HEK293 (cell line): ENCODE measurements at regions not wholly inside any gene's neighbourhood (a gene's known extent, or its start where the extent isn't known, plus 50 kb on each side); places are given as distances from the start of the nearest gene placed in this dataset.

Source experiments
- CTCF ChIA-PET: fragments of 350-600 bp; formaldehyde crosslinking; extraction: SDS; loops from one replicate; lab custom pipeline; 2021; ENCODE audit warnings: antibody characterized with exemption; lab: Yijun Ruan, JAX
- POLR2A ChIA-PET: fragments of 300-600 bp; formaldehyde crosslinking; extraction: SDS; loops from one replicate; lab custom pipeline; 2020; ENCODE audit warnings: antibody characterized with exemption, inconsistent platforms; lab: Yijun Ruan, JAX
- H3K27ac ChIP-seq: fragments of 200-500 bp; sonication (Bioruptor generic); 2 replicates; pipeline ENCODE4 v1.5.1; 2014; ENCODE audit warnings: low read depth, low read length, control low read depth, inconsistent platforms; ENCODE audit errors: extremely low read depth
- H3K36me3 ChIP-seq, 2 experiments: fragments of 200-500 bp in 1 of 2; sonication (Bioruptor generic) in 1 of 2; 1 replicate in 1 of 2; 2 replicates in 1 of 2; pipeline ENCODE4 v1.5.1; 2014 to 2017; ENCODE audit warnings: inconsistent platforms in 2 of 2, low read length in 2 of 2; ENCODE audit not compliant: control insufficient read depth in 2 of 2, insufficient read depth in 1 of 2
- H3K4me1 ChIP-seq: fragments of 200-500 bp; sonication (Bioruptor generic); 2 replicates; pipeline ENCODE4 v1.5.1; 2014; ENCODE audit warnings: mild to moderate bottlenecking, low read length, inconsistent platforms; ENCODE audit not compliant: control insufficient read depth, insufficient read depth
- H3K4me3 ChIP-seq: 2 replicates; pipeline ENCODE4 v1.5.1; 2011; ENCODE audit warnings: low read depth, mild to moderate bottlenecking, control low read depth, low read length, moderate library complexity
- H3K9me3 ChIP-seq: fragments of 200-500 bp; sonication (Bioruptor generic); 2 replicates; pipeline ENCODE4 v1.5.1; 2014; ENCODE audit warnings: low read depth, low read length, inconsistent platforms; ENCODE audit not compliant: control insufficient read depth, insufficient read depth
- AEBP2 ChIP-seq: fragments of 450-650 bp; formaldehyde crosslinking; IDR thresholded peaks from 2 replicates; pipeline ENCODE4 v1.5.1; 2016; ENCODE audit warnings: missing biosample characterization, missing genetic modification characterization, borderline replicate concordance
- ELK4 ChIP-seq: IDR thresholded peaks from 2 replicates; pipeline ENCODE4 v1.6.1; 2011; ENCODE audit warnings: mild to moderate bottlenecking, low read depth, low read length, borderline replicate concordance
- GLIS2 ChIP-seq: fragments of 450-650 bp; formaldehyde crosslinking; IDR thresholded peaks from 2 replicates; pipeline ENCODE4 v1.5.1; 2016; ENCODE audit warnings: missing biosample characterization, missing genetic modification characterization
- PATZ1 ChIP-seq: fragments of 450-650 bp; formaldehyde crosslinking; IDR thresholded peaks from 2 replicates; pipeline ENCODE4 v1.5.1; 2016; ENCODE audit warnings: missing biosample characterization, missing genetic modification characterization
- PRDM2 ChIP-seq: fragments of 450-650 bp; formaldehyde crosslinking; IDR thresholded peaks from 2 replicates; pipeline ENCODE4 v1.5.1; 2016; ENCODE audit warnings: missing biosample characterization, missing genetic modification characterization, borderline replicate concordance
- REST ChIP-seq: fragments of 450-650 bp; formaldehyde crosslinking; IDR thresholded peaks from 2 replicates; pipeline ENCODE4 v1.5.1; 2016; ENCODE audit warnings: missing biosample characterization, missing genetic modification characterization
- SALL2 ChIP-seq: fragments of 450-650 bp; formaldehyde crosslinking; IDR thresholded peaks from 2 replicates; pipeline ENCODE4 v1.5.0; 2017; ENCODE audit warnings: missing biosample characterization, mild to moderate bottlenecking, missing genetic modification characterization, borderline replicate concordance
- SP7 ChIP-seq: fragments of 450-650 bp; formaldehyde crosslinking; IDR thresholded peaks from 2 replicates; pipeline ENCODE4 v1.5.1; 2016; ENCODE audit warnings: missing biosample characterization, missing genetic modification characterization
- ZFP3 ChIP-seq: fragments of 450-650 bp; formaldehyde crosslinking; IDR thresholded peaks from 2 replicates; pipeline ENCODE4 v1.5.1; 2016; ENCODE audit warnings: low read depth, missing biosample characterization, missing genetic modification characterization
- ZNF132 ChIP-seq: fragments of 450-650 bp; formaldehyde crosslinking; IDR thresholded peaks from 2 replicates; pipeline ENCODE4 v1.5.1; 2017; ENCODE audit warnings: missing biosample characterization, missing genetic modification characterization, borderline replicate concordance
- ZNF184 ChIP-seq: fragments of 450-650 bp; IDR thresholded peaks from 2 replicates; pipeline ENCODE4 v1.5.1; 2018; ENCODE audit warnings: missing biosample characterization, mild to moderate bottlenecking, missing genetic modification characterization
- ZNF211 ChIP-seq: fragments of 450-650 bp; formaldehyde crosslinking; IDR thresholded peaks from 2 replicates; pipeline ENCODE4 v1.5.1; 2016; ENCODE audit warnings: low read depth, missing biosample characterization, missing genetic modification characterization
- ZNF48 ChIP-seq: fragments of 450-650 bp; formaldehyde crosslinking; IDR thresholded peaks from 2 replicates; pipeline ENCODE4 v1.5.1; 2016; ENCODE audit warnings: missing biosample characterization, missing genetic modification characterization
- ZNF510 ChIP-seq: fragments of 450-650 bp; formaldehyde crosslinking; IDR thresholded peaks from 2 replicates; pipeline ENCODE4 v1.5.1; 2018; ENCODE audit warnings: mild to moderate bottlenecking, missing genetic modification characterization, missing biosample characterization; ENCODE audit not compliant: insufficient replicate concordance
- ZNF548 ChIP-seq: fragments of 450-650 bp; formaldehyde crosslinking; IDR thresholded peaks from 2 replicates; pipeline ENCODE4 v1.5.1; 2016; ENCODE audit warnings: missing biosample characterization, missing genetic modification characterization
- ZNF596 ChIP-seq: fragments of 450-650 bp; IDR thresholded peaks from 2 replicates; pipeline ENCODE4 v1.5.0; 2018; ENCODE audit warnings: missing biosample characterization, mild to moderate bottlenecking, missing genetic modification characterization, moderate library complexity
- ZNF621 ChIP-seq: fragments of 450-650 bp; formaldehyde crosslinking; IDR thresholded peaks from 2 replicates; pipeline ENCODE4 v1.5.1; 2017; ENCODE audit warnings: missing biosample characterization, missing genetic modification characterization
- ZNF629 ChIP-seq: fragments of 450-650 bp; formaldehyde crosslinking; IDR thresholded peaks from 2 replicates; pipeline ENCODE4 v1.5.1; 2017; ENCODE audit warnings: missing biosample characterization, missing genetic modification characterization
- ZNF664 ChIP-seq: fragments of 450-650 bp; formaldehyde crosslinking; IDR thresholded peaks from 2 replicates; pipeline ENCODE4 v1.5.1; 2016; ENCODE audit warnings: missing biosample characterization, missing genetic modification characterization
- ZNF692 ChIP-seq: fragments of 450-650 bp; formaldehyde crosslinking; IDR thresholded peaks from 2 replicates; pipeline ENCODE4 v1.5.1; 2016; ENCODE audit warnings: missing biosample characterization, missing genetic modification characterization

GRCh38 chr16:80460988-80461387 lies 79.8 kb upstream of the DYNLRB2 start:
- Histone ChIP-seq H3K27ac (no peak overlapping the region), H3K9me3 (no peaks in the 10 kb centered on the region), H3K4me1 (no peaks in the 10 kb centered on the region)
- ChIA-PET POLR2A (no interaction called here), CTCF (interaction anchor here (0.6 to 1.2 kb wide), 3 partner anchors 9 to 1330 kb away, joined by 3 to 6 read pairs (median 3); no protein-coding TSS in a partner anchor)
- TF ChIP-seq PRDM2 (tag by site-specific recombination), result no peak
- TF ChIP-seq ZNF629, result no peak
- TF ChIP-seq GLIS2 (tag by site-specific recombination), result no peak
- TF ChIP-seq ZNF510, result no peak
- no peak for TF ChIP-seq ZNF596 (tag by site-specific recombination)
- no peak for TF ChIP-seq PATZ1 (tag by site-specific recombination)
- TF ChIP-seq AEBP2, result no peak
- TF ChIP-seq ZFP3 (tag by site-specific recombination), result no peak
- TF ChIP-seq ZNF132 (tag by site-specific recombination), result no peak
- no peak for TF ChIP-seq ZNF211 (tag by site-specific recombination)
- no peak for TF ChIP-seq ZNF621 (tag by site-specific recombination)
- no peak for TF ChIP-seq ZNF184 (tag by site-specific recombination)
- no peak for TF ChIP-seq ZNF664 (tag by site-specific recombination)
- TF ChIP-seq, all 188 proteins: peak for 0
- H3K36me3 ChIP-seq, result no peaks in the 10 kb centered on the region
- no peak overlapping the region for H3K4me3 ChIP-seq

GRCh38 chr16:80459966-80460365 lies 80.8 kb upstream of the DYNLRB2 start:
- POLR2A ChIA-PET, result no interaction called here
- Histone ChIP-seq H3K9me3 (no peaks in the 10 kb centered on the region), H3K36me3 (no peaks in the 10 kb centered on the region), H3K4me1 (no peaks in the 10 kb centered on the region), H3K4me3 (no peak overlapping the region), H3K27ac (no peak overlapping the region)
- CTCF ChIA-PET, result interaction anchor here (1.2 kb wide), 1 partner anchor 10 kb away, joined by 3 read pairs; no protein-coding TSS in a partner anchor
- no peak for TF ChIP-seq ZNF596 (tag by site-specific recombination)
- no peak for TF ChIP-seq REST
- TF ChIP-seq SALL2, result no peak
- TF ChIP-seq ZNF692 (tag by site-specific recombination), result no peak
- no peak for TF ChIP-seq ELK4
- TF ChIP-seq ZNF548 (tag by site-specific recombination), result no peak
- no peak for TF ChIP-seq ZNF48
- TF ChIP-seq SP7 (tag by site-specific recombination), result no peak
